GM13977 (cell line): ENCODE measurements at regions not wholly inside any gene's neighbourhood (a gene's known extent, or its start where the extent isn't known, plus 50 kb on each side); places are given as distances from the start of the nearest gene placed in this dataset.

Experiments
- DNase-seq: peaks from one replicate; pipeline ENCODE4 v3.0.0; 2012; ENCODE audit warnings: low spot score
- in situ Hi-C: fragments of 300-500 bp; cut with MboI; formaldehyde crosslinking; loops from one replicate; pipeline ENCODE4 v1.12.0; 2022; ENCODE audit warnings: low sequenced_read_pairs, low pct_unique_long_range_greater_than_20kb, mixed read lengths, inconsistent platforms; ENCODE audit not compliant: unreplicated experiment
- TF ChIP-seq, protein P1 (sequence below): IDR thresholded peaks from 2 replicates; pipeline ENCODE4 v1.5.1; 2012; ENCODE audit warnings: mild to moderate bottlenecking, control low read depth; ENCODE audit not compliant: insufficient read depth; ENCODE audit errors: extremely low read depth, missing control alignments

DNA sequence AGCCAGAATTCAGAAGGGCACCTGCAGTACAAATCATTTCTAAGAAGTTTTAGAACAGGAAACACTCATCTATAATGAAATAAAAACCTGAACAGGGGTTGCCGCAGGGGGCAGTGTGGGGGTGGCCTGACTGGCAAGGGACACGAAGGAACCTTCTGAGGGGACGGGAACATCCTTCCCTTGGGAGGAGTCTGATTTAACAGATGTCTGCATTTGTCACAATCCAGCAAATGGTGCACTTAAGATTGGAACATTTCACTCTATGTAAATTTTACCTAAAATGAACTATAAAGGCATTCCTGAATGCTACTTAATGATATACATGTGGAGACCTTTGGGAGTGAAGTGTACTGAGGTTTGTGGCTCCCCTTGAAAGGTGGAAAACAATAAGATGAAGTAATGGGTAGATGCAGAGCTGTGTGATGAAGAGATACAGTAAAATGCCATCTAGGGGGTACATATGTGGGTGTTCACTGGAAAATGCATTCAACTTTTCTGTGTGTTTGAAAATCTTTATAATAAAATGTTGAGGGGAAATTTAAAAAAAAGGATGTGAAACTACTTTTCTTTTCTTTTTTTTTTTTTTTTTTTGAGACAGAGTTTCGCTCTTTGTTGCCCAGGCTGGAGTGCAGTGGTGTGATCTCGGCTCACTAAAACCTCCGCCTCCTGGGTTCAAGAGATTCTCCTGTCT lies 89.5 kb downstream of the SNX5 start:
- TF ChIP-seq, protein P1, sequence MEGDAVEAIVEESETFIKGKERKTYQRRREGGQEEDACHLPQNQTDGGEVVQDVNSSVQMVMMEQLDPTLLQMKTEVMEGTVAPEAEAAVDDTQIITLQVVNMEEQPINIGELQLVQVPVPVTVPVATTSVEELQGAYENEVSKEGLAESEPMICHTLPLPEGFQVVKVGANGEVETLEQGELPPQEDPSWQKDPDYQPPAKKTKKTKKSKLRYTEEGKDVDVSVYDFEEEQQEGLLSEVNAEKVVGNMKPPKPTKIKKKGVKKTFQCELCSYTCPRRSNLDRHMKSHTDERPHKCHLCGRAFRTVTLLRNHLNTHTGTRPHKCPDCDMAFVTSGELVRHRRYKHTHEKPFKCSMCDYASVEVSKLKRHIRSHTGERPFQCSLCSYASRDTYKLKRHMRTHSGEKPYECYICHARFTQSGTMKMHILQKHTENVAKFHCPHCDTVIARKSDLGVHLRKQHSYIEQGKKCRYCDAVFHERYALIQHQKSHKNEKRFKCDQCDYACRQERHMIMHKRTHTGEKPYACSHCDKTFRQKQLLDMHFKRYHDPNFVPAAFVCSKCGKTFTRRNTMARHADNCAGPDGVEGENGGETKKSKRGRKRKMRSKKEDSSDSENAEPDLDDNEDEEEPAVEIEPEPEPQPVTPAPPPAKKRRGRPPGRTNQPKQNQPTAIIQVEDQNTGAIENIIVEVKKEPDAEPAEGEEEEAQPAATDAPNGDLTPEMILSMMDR: peak; percentile 34
- in situ Hi-C loops: loop anchor here (25.0 kb wide), 1 partner anchor 192 kb away; the partner anchor contains the start of genes BANF2 and RRBP1
- DNase-seq: peak; percentile 31

GRCh38 chr20:17878069-17878911 lies 90.3 kb downstream of the SNX5 start:
- in situ Hi-C loops: loop anchor here (25.0 kb wide), 1 partner anchor 191 kb away; the partner anchor contains the start of genes BANF2 and RRBP1
- DNase-seq: no peak
- TF ChIP-seq, protein P1: no peak

DNA sequence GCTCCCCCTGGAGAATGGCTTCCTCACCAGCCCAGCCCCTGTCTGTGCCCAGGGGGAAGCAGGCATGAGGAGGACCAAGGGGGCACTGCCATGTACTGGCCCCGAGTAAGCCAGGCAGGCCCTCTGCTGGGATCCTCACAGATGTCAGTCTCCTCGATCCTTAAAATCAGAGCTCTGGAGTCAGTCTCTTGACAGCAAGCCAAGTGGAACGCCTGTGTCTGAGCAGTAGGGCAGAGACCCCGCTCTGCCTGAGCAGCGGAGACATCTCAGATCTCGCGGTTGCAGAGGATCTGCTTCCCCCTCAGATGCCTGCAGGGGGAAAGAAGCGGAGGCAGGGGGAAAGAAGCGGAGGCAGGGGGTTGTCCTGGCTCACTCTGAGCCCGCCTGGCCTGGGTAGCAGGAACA lies 92.6 kb downstream of the SNX5 start:
- DNase-seq: no peak
- in situ Hi-C loops: loop anchor here (25.0 kb wide), 1 partner anchor 189 kb away; the partner anchor contains the start of genes BANF2 and RRBP1
- TF ChIP-seq, protein P1: no peak

DNA sequence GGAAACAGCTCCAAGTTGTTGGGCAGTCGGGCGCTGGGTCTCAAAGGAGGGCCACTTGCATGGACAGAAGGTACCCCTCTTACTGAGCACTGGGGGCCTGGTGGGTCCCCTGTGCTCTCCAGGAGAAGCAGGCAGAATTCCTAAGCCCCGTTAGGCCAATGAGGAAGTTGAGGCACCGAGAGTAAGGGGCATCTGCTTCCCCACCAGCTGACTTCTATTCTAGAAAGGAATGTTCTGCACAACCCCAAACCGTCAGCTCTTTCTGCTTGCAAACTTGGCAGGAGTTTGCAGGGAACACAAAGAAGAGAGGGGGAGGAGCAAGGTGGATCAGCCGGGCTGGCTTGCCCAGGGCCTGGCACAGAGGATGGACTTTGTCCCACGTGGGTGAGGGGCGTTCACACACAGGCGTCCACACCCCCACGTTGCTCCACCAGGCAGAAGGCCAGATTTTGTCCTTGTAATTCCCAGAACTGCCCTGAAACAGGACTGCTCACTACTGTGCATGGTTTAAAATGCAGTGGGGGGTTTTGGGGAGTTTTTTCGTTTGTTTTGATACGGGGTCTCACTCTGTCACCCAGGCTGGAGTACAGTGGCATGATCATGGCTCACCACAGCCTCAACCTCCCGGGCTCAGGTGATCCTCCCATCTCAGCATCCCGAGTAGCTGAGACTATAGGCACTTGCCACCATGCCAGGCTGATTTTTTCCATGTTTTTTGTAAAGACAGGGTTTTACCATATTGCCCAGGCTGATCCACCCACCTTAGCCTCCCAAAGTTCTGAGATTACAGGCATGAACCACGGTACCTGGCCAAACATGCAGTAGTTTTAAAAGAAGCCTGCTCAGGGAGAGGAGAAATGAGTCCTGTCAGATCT lies 93.3 kb downstream of the SNX5 start:
- no peak for DNase-seq
- TF ChIP-seq, protein P1: no peak
- in situ Hi-C loops: loop anchor here (25.0 kb wide), 1 partner anchor 188 kb away; the partner anchor contains the start of genes BANF2 and RRBP1

- TF ChIP-seq, protein P1: no peak
- DNase-seq: no peak
- in situ Hi-C loops: loop anchor here (25.0 kb wide), 1 partner anchor 187 kb away; the partner anchor contains the start of genes BANF2 and RRBP1
Measured at GRCh38 chr20:17874271-17875105, 94.1 kb downstream of the SNX5 start.
